ENCODE measurements at regions not wholly inside any gene's neighbourhood (a gene's known extent, or its start where the extent isn't known, plus 50 kb on each side); places are given as distances from the start of the nearest gene placed in this dataset.

DNA sequence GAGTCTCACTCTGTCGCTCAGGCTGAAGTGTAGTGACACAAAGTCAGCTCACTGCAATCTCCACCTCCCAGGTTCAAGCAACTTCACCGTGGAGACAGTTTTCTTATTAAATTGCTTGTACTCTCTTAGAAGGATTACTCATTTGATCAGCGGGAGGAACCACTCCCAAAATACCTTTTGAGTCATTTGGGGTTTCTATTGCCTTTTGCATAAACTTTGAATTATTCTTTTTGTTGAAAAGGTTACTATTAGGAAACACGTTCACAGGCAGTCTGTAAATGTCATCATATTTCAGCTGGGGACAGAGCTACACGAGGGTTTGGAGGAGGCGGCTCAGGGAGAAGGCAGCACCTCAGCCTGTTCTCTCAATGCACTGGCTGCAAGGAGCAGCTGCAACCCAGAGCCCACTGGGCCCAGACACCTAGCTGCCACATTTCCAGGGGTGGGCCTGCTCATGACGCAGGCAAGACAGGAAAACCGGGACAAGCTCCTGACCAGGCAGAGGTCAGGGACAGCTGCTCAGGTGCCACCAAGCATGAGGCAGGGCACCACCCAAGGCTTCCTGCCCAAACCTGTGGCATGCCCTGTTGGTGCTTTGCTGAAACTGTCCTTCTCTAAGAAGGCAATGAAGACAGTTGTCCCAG lies 205.9 kb downstream of the BMP7 start:
- TF ChIP-seq, protein P1, sequence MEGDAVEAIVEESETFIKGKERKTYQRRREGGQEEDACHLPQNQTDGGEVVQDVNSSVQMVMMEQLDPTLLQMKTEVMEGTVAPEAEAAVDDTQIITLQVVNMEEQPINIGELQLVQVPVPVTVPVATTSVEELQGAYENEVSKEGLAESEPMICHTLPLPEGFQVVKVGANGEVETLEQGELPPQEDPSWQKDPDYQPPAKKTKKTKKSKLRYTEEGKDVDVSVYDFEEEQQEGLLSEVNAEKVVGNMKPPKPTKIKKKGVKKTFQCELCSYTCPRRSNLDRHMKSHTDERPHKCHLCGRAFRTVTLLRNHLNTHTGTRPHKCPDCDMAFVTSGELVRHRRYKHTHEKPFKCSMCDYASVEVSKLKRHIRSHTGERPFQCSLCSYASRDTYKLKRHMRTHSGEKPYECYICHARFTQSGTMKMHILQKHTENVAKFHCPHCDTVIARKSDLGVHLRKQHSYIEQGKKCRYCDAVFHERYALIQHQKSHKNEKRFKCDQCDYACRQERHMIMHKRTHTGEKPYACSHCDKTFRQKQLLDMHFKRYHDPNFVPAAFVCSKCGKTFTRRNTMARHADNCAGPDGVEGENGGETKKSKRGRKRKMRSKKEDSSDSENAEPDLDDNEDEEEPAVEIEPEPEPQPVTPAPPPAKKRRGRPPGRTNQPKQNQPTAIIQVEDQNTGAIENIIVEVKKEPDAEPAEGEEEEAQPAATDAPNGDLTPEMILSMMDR (conservative IDR thresholded peaks at IDR 0.05): no peak
- no peak for TF ChIP-seq ZFX (IDR thresholded peaks at IDR 0.05)
